Muscle layer of colon (tissue), 2 donors: ENCODE measurements at regions not wholly inside any gene's neighbourhood (a gene's known extent, or its start where the extent isn't known, plus 50 kb on each side); places are given as distances from the start of the nearest gene placed in this dataset.

Source experiments
- H3K27ac ChIP-seq: one replicate; pipeline ENCODE4 v1.7.0; 2013; ENCODE audit warnings: low read depth, mild to moderate bottlenecking, low read length, moderate library complexity
- H3K27me3 ChIP-seq, 2 donors: one replicate each; pipeline ENCODE4 v1.7.0; 2013; ENCODE audit warnings: low read length in 2 of 2, mild to moderate bottlenecking in 2 of 2; ENCODE audit not compliant: insufficient read depth in 2 of 2, control insufficient read depth in 1 of 2
- H3K36me3 ChIP-seq: one replicate; pipeline ENCODE4 v1.7.0; 2013; ENCODE audit warnings: mild to moderate bottlenecking, low read length; ENCODE audit not compliant: insufficient read depth
- H3K4me1 ChIP-seq: one replicate; pipeline ENCODE4 v1.7.0; 2013; ENCODE audit warnings: mild to moderate bottlenecking, low read length; ENCODE audit not compliant: insufficient read depth
- H3K4me3 ChIP-seq, 2 donors: one replicate each; pipeline ENCODE4 v1.7.0; 2013; ENCODE audit warnings: low read length in 2 of 2, low read depth in 1 of 2, mild to moderate bottlenecking in 1 of 2, moderate library complexity in 1 of 2
- H3K9ac ChIP-seq: one replicate; pipeline ENCODE4 v1.7.0; 2013; ENCODE audit warnings: low read length
- H3K9me3 ChIP-seq: one replicate; pipeline ENCODE4 v1.7.0; 2013; ENCODE audit warnings: mild to moderate bottlenecking, low read length
- donor health status: abdominal sarcoma.
- donor health status: Adenocarcinoma of cecum.

GRCh38 chr6:37106554-37106953, 63.4 kb upstream of the PIM1 start:
- peaks cover 19% of the 10 kb centered on the region for H3K4me1 ChIP-seq
- no peaks in the 10 kb centered on the region for H3K36me3 ChIP-seq
- H3K9me3 ChIP-seq = no peaks in the 10 kb centered on the region
- H3K4me3 ChIP-seq = no peak overlapping the region
- no peak overlapping the region for H3K27ac ChIP-seq
- H3K9ac ChIP-seq = no peak overlapping the region
- no peaks in the 10 kb centered on the region for H3K27me3 ChIP-seq

DNA sequence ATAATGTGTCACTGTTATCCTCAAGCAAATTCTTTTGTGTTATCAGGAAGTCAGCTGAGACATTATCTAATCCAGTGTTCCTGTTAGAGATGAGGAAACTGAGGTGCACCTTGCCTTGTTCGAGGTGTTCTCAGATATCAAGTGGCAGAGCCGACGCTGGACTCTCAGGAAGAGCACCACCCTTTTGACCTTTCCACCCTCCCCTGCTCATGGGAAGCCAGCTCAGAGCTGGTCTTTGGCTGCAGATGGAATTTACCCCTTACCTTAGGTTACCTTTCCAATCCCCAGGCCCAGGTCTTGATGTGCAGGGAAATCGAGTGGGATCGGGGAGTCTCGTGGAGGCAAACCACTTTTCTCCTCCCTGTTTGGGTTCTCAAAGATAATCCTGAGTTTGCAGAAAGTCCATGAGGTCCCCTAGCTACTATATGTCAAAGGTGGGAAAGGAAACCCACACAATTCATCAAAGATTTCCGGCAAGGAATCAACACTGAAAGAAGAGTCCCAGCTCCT, 62.9 kb upstream of the PIM1 start:
- Histone ChIP-seq H3K9me3 (no peaks in the 10 kb centered on the region), H3K27ac (no peak overlapping the region), H3K9ac (no peak overlapping the region), H3K4me3 (no peak overlapping the region), H3K36me3 (no peaks in the 10 kb centered on the region), H3K4me1 (peaks cover 16% of the 10 kb centered on the region), H3K27me3 (no peaks in the 10 kb centered on the region)

- H3K27ac ChIP-seq = no peak overlapping the region
- no peaks in the 10 kb centered on the region for H3K36me3 ChIP-seq
- H3K4me3 ChIP-seq = no peak overlapping the region
- H3K4me1 ChIP-seq = no peaks in the 10 kb centered on the region
- no peaks in the 10 kb centered on the region for H3K9me3 ChIP-seq
- H3K9ac ChIP-seq = no peak overlapping the region
- no peaks in the 10 kb centered on the region for H3K27me3 ChIP-seq
Observed at GRCh38 chr6:37109714-37110499, 60.0 kb upstream of the PIM1 start.

DNA sequence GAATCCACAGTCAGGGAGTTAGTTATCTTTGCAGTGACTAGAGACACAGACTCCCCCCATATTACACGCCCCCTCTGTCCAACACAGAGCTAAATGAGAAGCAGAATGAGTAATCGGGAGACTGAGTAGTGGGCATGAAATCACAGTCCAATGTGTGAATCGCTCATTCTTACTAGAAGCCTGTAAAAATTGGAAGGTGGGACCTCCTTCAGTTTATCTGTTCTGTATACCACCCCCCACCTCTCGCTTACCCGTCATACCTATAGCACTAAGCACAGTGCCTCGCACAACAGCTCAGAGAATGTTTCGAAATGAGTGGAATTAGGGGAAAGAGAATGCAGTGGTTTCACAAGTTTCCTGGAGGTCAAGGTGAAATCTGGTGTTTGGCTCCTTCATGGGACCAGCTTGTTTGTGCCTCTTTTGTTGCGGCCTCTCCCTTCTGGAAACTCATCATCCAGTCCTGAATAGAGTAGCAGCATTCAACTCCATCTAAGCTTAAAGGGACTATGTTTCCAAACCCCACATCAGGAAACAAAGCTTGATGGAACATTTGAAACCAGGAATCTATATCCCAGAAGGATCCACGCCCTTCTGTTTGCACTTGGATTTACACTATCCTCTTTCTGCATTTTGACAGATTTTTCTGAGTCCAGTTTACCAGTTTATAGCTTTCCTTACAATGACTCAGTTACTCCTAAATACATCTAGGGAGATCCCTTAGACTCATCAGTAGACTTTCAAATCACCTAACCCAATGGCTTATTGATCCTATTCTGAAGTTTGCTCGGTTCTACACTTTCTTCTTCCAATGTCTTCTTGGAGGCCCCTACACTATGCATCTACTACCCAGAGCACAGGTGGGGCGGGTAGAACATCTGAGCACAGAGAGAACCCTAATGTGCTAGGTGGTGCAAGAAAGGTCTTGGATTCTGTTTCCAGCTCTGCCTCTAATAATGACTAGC, 59.2 kb upstream of the PIM1 start:
- Histone ChIP-seq H3K27me3 (no peaks in the 10 kb centered on the region), H3K4me1 (no peaks in the 10 kb centered on the region), H3K9me3 (no peaks in the 10 kb centered on the region), H3K4me3 (no peak overlapping the region), H3K36me3 (no peaks in the 10 kb centered on the region), H3K27ac (no peak overlapping the region), H3K9ac (no peak overlapping the region)

- no peak overlapping the region for H3K27ac ChIP-seq
- no peaks in the 10 kb centered on the region for H3K4me1 ChIP-seq
- no peaks in the 10 kb centered on the region for H3K9me3 ChIP-seq
- no peaks in the 10 kb centered on the region for H3K36me3 ChIP-seq
- H3K4me3 ChIP-seq = no peak overlapping the region
- no peaks in the 10 kb centered on the region for H3K27me3 ChIP-seq
- no peak overlapping the region for H3K9ac ChIP-seq
Observed at GRCh38 chr6:37113976-37114375, 56.0 kb upstream of the PIM1 start.

DNA sequence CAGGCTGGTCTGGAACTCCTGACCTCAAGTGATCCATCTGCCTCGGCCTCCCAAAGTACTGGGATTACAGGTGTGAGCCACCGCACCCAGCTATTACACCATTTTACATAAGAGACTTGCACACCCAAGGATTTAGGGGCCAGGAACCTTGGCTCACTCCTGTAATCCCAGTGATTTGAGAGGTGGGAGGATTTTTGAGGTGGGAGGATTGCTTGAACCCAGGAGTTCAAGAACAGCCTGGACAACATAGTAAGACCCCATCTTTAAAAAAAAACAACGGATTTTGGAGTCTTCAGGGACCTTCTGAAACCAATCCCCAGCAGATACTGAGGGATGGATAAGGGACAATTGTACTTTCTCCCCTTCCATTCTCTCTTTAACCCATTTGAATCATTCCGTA, 55.3 kb upstream of the PIM1 start:
- H3K9me3 ChIP-seq = no peaks in the 10 kb centered on the region
- H3K36me3 ChIP-seq = no peaks in the 10 kb centered on the region
- no peak overlapping the region for H3K9ac ChIP-seq
- H3K4me1 ChIP-seq = no peaks in the 10 kb centered on the region
- no peaks in the 10 kb centered on the region for H3K27me3 ChIP-seq
- H3K27ac ChIP-seq = no peak overlapping the region
- no peak overlapping the region for H3K4me3 ChIP-seq

DNA sequence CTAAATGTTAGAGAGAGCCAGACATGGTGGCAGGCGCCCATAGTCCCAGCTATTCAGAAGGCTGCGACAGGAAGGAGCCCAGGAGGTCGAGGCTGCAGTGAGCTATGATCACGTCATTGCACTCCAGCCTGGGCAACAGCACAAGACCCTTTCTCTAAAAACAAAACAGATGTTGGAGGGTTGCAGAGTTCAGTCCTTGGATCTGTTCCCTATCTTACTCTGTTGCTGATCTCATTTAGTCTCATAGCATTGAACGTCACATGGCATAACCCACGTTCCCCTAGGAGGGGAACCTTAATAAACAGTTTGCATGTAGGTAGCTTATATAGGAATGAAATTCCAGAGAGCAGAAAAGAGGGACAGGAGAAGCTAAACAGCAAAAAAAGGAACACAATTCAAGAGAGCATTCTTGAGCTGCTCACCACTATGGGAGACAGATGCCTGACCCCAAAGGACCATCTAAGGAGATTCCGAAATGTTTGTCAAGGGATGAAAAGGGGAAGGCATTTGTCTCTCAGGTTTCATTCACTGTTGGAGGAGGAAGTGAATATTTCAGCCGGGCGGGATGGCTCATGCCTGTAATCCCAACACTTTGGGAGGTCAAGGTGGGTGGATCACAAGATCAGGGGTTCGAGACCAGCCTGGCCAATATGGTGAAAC, 54.6 kb upstream of the PIM1 start:
- Histone ChIP-seq H3K9me3 (no peaks in the 10 kb centered on the region), H3K36me3 (no peaks in the 10 kb centered on the region), H3K27me3 (no peaks in the 10 kb centered on the region), H3K9ac (no peak overlapping the region), H3K4me1 (no peaks in the 10 kb centered on the region), H3K27ac (no peak overlapping the region), H3K4me3 (no peak overlapping the region)

- H3K4me3 ChIP-seq = no peak overlapping the region
- H3K9ac ChIP-seq = no peak overlapping the region
- no peaks in the 10 kb centered on the region for H3K4me1 ChIP-seq
- H3K27ac ChIP-seq = no peak overlapping the region
- H3K27me3 ChIP-seq = no peaks in the 10 kb centered on the region
- no peaks in the 10 kb centered on the region for H3K36me3 ChIP-seq
- no peaks in the 10 kb centered on the region for H3K9me3 ChIP-seq
Observed at GRCh38 chr6:37116326-37116725, 53.6 kb upstream of the PIM1 start.

DNA sequence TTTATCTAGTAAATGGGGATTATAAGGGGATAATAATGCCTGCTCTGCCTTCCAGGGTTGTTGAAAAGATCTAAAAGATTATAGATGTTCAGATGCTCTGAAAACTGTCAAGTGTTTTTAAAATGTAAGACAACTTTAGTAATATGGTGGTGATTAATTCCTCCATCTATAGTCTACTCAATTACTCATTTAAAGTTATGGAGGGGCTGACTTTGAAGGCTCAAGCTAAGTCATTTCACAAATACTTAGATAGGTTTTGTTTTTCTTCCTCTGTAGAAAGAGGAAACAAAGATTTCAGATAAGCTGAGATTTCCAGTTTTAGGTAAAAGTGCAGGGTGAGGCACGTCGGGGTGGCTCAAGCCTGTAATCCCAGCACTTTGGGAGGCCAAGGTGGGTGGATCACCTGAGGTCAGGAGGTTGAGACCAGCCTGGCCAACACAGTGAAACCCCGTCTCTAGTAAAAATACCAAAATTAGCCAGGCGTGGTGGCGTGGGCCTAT, 50.5 kb upstream of the PIM1 start:
- Histone ChIP-seq H3K36me3 (no peaks in the 10 kb centered on the region), H3K9me3 (no peaks in the 10 kb centered on the region), H3K4me1 (no peaks in the 10 kb centered on the region), H3K9ac (no peak overlapping the region), H3K4me3 (no peak overlapping the region), H3K27ac (no peak overlapping the region), H3K27me3 (no peaks in the 10 kb centered on the region)
